D721Med (cell line): ENCODE measurements at regions not wholly inside any gene's neighbourhood (a gene's known extent, or its start where the extent isn't known, plus 50 kb on each side); places are given as distances from the start of the nearest gene placed in this dataset.

Experiments used
- DNase-seq: peaks from one replicate; pipeline ENCODE4 v3.0.0; 2011; ENCODE audit warnings: low spot score; ENCODE audit not compliant: insufficient read length
- FAIRE-seq: peaks from 2 replicates; lab custom pipeline; 2011; peaks lifted over from hg19 to GRCh38; lab: Jason Lieb, UNC
- TF ChIP-seq, protein P1 (sequence below): IDR thresholded peaks from 2 replicates; pipeline ENCODE4 v1.5.1; 2012; ENCODE audit warnings: mild to moderate bottlenecking, control low read depth; ENCODE audit not compliant: insufficient read depth; ENCODE audit errors: missing control alignments

DNA sequence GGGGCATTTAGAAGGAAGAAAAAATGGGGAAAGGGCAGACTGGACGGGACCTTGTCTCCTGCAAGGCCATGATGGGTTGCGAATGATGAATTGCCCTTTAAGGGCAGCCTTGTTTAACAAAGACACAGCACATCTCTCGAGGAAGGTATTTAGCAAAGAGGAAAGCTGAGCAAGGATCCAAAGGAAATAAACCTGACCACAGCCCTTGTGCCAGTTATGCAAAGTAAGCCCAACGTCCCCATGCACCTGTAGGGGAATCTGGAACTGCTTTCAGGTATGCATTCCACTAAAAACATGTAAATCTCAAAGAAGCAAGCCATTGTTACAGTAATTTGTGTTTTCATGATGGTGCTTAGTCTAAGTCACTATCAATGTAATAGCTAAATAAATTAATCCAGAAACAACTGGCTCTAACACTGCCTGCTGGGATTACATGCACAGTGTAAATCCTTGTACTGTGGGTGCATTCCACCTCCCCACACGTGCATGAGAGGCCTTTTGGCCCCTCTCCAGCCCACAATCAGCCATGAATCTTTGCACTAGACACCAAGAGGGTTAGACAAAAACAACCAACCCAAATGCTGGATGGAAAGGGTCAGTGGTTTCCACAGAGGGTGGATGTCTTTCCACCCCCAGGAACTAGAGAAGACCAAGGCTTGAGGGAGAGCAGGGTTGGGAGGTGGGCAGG, 228.8 kb upstream of the KAZN start:
- TF ChIP-seq, protein P1, sequence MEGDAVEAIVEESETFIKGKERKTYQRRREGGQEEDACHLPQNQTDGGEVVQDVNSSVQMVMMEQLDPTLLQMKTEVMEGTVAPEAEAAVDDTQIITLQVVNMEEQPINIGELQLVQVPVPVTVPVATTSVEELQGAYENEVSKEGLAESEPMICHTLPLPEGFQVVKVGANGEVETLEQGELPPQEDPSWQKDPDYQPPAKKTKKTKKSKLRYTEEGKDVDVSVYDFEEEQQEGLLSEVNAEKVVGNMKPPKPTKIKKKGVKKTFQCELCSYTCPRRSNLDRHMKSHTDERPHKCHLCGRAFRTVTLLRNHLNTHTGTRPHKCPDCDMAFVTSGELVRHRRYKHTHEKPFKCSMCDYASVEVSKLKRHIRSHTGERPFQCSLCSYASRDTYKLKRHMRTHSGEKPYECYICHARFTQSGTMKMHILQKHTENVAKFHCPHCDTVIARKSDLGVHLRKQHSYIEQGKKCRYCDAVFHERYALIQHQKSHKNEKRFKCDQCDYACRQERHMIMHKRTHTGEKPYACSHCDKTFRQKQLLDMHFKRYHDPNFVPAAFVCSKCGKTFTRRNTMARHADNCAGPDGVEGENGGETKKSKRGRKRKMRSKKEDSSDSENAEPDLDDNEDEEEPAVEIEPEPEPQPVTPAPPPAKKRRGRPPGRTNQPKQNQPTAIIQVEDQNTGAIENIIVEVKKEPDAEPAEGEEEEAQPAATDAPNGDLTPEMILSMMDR, result no peak
- DNase-seq (no peak), FAIRE-seq (no peak)

DNA sequence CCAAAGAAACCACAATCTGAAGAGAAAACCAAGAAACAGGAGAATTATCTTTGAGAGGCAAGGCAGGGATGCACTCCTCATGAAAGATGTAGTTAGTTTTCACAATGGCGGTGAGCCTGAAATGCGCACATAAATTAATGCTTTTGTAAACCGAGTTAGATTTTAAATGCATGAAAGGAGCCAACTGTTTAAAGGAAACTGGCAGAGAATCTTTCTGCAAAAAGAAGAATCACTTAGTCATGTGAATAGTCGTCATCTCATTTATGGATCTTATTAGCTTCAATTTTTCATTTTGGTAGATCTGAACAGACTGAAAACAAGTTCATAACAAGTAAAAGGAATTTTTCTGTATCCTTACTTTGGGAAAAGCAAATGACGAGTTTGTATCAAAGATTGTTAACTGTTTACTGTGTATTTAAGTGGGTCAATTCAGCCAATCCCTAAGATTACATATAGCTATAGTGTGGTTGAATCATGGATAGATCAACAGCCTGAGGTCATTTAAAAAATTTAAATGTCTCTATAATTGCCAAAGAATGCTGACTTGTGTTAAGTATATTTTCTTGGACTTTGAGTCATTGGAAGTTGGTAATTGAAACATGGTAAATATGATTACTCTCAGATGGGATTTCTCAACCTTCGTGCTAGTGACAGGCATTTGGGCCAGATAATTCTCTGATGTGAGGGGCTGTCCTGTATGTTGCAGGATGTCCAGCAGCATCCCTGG, 226.6 kb upstream of the KAZN start:
- TF ChIP-seq, protein P1, result no peak
- FAIRE-seq (no peak), DNase-seq (no peak)

DNA sequence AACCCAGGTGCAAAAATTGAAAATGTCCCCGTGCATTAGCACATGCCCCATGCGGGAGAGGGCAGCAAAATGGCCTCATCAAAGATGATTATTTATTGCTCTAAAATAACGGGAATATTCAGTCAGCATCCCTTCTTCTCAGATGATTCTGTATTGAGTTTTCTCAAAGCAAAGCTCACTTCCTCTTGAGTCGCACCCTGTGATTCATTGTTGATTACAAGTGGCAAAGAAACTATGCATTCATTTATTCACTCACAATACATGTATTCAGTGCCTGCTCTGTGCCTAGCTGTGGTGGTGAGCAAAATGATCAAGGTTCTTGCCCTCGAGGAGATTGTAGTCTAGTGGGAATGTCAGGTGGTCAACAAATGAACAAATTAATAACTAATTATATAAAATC, 226.0 kb upstream of the KAZN start:
- FAIRE-seq, result no peak
- no peak for DNase-seq
- TF ChIP-seq, protein P1, result no peak

DNA sequence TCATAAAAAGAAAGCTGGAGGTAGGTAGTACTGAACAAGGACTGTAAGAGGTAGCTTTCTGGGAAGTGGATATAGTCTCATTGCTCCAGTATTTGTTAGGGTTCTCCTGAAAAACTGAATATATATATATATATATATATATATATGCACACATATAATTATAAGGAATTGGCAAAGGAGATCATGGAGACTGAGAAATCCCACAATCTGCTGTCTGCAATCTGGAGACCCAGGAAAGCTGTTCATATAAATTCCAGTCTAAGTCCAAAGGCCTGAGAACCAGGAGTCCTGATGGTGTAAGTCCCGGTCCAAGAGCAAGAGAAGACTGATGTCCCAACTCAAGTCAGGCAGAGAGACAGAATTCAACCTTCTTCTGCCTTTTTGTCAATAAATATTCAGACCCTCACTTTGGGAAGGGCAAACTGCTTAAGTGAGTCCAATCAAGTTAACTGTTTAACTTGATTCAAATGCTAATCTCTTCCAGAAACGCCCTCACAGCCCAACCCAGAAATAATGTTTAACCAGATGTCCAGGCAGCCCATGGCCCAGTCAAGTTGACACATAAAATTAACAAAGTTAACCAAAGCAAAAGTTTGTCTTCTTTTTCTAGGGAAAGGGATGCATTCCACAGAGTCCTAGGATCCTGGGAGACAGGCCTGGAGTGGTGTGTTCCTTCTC, 225.3 kb upstream of the KAZN start:
- FAIRE-seq, result no peak
- no peak for DNase-seq
- TF ChIP-seq, protein P1, result no peak

GRCh38 chr1:14375226-14375625, 223.3 kb upstream of the KAZN start:
- FAIRE-seq, result no peak
- TF ChIP-seq, protein P1, result no peak
- DNase-seq, result no peak

DNA sequence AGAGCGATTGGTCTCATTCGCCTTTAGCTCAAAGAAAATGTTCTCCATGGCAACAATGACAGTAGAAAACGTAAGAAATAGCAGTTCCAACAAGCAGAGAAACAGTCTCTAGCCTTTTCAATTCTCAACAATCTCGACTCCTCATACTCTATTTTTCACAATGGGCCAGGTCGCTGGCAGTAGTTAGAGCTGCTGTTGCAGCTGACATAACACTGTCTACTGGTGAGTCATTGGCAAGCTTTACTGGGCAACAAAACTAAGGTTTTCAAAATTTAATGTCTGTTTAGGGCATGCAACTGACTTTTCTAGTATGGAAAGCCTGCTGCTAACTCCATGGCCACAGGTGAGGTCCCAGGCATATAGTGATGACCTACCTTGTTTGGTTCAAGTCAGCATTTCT, 221.1 kb upstream of the KAZN start:
- TF ChIP-seq, protein P1, result no peak
- DNase-seq, result no peak
- no peak for FAIRE-seq

GRCh38 chr1:14380408-14380807, 218.1 kb upstream of the KAZN start:
- TF ChIP-seq, protein P1, result no peak
- FAIRE-seq, result no peak
- no peak for DNase-seq
